ENCODE measurements at regions not wholly inside any gene's neighbourhood (a gene's known extent, or its start where the extent isn't known, plus 50 kb on each side); places are given as distances from the start of the nearest gene placed in this dataset.
"Not testable (repeated sequence)": the region's sequence is repeated elsewhere in the genome, so short reads cannot be mapped to it uniquely, and the experiment has no call there.

- DNase-seq = no peak
These were observed 70.6 kb downstream of the RSL24D1 start for GRCh38 chr15:55126111-55126510.

- no peak for DNase-seq
These were observed 72.1 kb downstream of the RSL24D1 start for GRCh38 chr15:55124616-55125015.

DNA sequence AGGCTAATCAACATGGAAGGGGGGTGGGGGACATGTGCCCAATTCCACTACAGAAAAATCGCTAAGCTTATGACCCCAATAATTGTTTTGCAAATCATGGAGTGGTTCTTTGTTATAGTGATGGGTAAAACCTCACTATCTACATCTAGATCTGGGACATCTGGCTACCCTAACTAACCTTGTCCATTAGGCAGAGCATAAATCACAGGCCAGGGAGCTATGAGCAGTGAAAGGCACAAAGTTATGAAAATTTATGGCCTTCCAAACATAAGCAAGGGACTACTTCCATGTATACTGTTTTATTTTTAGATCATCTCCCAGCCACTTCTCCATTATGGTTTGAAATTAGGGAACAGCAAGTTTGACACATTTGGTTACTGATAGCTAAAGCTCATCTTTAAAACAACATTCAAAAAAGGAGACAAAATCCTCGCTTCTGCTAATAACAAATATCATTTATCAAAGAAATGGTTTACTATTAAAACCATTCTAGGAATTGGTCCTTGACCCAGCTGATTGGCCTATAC, 78.3 kb downstream of the RSL24D1 start:
- no peak for DNase-seq

DNA sequence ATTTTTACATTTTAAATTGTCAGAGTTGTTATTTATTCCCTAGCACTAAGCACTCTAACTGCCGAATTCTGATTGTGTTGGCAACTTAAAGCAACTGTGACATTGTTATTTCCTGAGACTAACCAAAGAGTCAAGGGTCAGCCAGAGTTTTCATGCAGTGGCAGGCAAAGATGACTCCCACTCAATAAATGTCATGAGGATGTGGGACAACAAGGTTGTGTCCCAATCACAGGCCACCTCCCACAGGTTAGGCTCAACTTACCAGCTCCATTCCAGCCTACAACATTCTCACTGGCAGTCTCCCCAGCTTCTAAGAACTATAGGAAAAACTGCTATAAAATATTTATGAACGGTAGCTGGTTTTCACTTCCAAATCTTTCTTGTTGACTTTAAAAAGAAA, 80.1 kb downstream of the RSL24D1 start:
- DNase-seq = no peak

DNA sequence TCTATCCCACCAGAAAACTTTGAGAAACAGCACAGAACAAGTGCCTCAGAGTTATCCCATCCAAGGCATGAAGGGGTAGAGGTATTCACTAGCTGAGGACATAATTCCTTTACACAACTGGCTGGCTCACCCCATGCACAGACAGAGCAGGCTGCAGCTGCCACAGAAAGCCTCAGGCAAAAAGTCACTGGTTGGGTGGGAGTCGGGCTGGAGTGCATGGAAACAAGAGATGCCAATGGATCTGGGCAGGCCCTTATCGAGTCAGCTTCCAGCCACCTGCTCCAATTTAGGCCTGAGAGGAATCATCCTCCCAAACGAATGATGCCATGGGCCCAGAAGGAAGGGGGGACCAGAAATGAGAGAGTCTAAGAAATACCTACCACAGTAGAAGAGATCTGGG, 83.0 kb downstream of the RSL24D1 start:
- no peak for DNase-seq

GRCh38 chr15:55112706-55113105, 84.0 kb downstream of the RSL24D1 start:
- no peak for DNase-seq

DNA sequence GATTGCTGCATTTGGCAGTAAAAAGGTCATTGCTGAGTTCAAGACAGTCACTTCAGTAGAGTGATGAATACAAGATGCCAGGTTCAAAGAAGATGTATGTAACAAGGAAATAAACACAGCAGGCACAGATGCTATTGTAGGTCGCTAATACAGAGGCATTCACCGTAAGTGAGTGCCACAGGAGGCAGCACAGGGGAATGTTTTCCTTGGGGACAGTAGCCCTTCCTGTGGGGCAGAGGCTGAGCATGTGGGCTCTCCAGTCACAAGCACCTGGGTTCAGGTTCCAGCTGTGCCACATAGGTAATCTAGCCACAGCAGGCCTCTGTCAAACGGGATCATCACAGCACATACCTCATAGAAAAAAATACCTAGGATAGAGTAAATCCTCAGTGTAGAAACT, 86.3 kb downstream of the RSL24D1 start:
- DNase-seq = no peak

DNA sequence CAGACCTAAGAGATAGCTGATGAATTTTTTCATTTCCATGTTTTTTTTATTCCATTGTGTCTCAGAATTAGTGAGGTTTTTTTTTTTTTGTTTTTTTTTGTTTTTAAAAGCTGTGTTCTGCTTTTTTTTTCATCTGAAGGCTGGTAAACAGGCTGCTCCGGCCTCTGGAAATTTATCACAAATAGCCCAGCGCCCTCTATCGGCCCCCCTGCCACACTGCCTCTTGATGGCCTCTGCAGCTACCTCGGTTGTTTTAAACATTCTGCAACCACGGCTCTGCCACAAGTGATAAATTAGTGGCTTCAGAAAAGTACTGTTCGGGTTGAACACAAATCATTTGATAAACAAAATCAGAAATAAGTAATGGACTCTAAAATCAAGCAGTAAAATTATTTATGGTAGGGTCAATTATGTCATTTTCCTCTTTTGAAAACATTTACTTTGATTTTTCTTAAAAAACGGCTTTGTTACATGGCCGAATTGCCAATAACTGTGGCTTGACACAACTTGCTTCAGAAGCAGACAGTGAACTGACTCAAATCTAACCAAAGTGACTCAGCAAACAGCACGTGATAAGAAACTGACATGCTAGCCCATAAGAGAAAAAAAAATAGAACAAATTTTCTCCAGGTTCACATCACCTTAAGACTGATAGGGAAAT, 87.8 kb downstream of the RSL24D1 start:
- DNase-seq = peak; percentile 6

GRCh38 chr15:55108448-55108847, 88.3 kb downstream of the RSL24D1 start:
- DNase-seq = no peak

- no peak for DNase-seq
These were observed 90.6 kb downstream of the RSL24D1 start for GRCh38 chr15:55106155-55106554.

- no peak for DNase-seq
These were observed 102.6 kb downstream of the RSL24D1 start for GRCh38 chr15:55094136-55094535.

- no peak for DNase-seq
These were observed 108.5 kb downstream of the RSL24D1 start for GRCh38 chr15:55088207-55088606.

DNA sequence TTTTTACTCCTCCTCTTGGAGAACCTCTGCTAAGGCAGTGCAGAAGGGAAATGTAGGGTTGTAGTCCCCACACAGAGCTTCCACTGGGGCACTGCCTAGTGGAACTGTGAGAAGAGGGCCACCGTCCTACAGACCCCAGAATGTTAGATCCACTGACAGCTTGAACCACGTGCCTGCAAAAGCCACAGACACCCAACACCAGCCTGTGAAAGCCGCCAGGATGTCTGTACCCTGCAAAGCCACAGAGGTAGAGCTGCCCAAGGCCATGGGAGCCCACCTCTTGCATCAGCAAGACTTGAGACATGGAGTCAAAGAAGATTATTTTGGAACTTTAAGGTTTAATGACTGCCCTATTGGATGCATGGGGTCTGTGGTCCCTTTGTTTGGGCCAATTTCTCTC, 112.1 kb downstream of the RSL24D1 start:
- DNase-seq = no peak

- DNase-seq = no peak
These were observed 112.5 kb downstream of the RSL24D1 start for GRCh38 chr15:55084216-55084615.

DNA sequence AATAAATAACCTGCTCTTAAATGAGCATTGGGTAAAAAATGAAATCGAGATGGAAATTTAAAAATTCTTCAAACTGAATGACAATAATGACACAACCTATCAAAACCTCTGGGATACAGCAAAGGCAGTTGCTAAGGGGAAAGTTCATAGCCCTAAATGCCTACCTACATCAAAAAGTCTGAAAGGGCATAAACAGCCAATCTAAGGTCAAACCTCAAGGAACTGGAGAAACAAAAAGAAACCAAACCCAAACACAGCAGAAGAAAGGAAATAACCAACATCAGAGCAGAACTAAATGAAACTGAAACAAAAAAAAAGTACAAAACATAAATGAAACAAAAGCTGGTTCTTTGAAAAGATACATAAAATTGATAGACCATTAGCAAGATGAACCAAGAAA, 119.7 kb downstream of the RSL24D1 start:
- DNase-seq = not testable (repeated sequence)

DNA sequence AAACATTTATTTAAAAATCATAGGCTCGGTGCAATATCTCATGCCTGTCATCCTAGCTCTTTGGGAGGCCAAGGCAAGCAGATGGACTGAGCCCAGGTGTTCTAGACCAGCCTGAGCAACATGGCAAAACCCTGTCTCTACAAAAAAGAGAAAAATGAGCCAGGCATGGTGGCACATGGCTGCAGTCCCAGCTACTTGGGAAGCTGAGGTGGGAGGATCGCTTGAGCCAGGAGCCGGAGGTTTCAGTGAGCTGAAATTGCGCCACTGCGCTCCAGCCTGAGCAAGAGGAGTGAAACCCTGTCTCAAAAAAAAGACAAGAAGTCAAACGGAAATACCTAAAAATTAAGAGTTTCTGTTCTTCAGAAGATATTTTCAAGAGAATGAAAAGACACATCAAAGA, 122.3 kb downstream of the RSL24D1 start:
- DNase-seq = no peak

DNA sequence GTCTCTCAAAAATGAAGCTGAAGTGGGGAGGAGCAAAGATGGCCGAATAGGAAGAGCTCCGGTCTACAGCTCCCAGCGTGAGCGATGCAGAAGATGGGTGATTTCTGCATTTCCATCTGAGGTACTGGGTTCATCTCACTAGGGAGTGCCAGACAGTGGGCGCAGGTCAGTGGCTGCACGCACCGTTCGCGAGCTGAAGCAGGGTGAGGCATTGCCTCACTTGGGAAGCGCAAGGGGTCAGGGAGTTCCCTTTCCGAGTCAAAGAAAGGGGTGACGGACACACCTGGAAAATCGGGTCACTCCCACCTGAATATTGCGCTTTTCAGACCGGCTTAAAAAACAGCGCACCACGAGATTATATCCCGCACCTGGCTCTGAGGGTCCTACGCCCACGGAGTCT, 132.8 kb downstream of the RSL24D1 start:
- DNase-seq = not testable (repeated sequence)

DNA sequence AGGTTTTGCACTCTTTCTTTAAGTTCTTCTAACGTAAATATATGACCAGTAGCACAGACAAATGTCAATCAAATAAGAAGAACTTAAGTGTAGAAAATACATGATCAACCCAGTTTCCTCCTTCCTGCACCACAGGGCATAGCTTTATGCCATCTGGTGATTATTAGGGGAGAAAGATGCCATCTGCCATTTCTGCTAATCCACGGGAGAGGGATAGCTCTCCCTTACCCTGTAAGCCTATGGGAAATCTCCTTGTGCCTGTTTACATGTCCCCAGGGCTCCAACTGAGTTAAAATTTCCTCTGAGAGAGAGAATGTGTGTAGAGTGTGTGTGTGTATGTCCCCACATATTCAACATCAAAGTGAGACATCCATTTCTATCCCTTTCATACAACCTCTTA, 135.9 kb downstream of the RSL24D1 start:
- no peak for DNase-seq

- no peak for DNase-seq
These were observed 140.2 kb downstream of the RSL24D1 start for GRCh38 chr15:55056500-55056899.

- DNase-seq = no peak
These were observed 152.6 kb downstream of the RSL24D1 start for GRCh38 chr15:55044162-55044561.

GRCh38 chr15:55037071-55037470, 159.7 kb downstream of the RSL24D1 start:
- no peak for DNase-seq

GRCh38 chr15:55035749-55036148, 161.0 kb downstream of the RSL24D1 start:
- no peak for DNase-seq

DNA sequence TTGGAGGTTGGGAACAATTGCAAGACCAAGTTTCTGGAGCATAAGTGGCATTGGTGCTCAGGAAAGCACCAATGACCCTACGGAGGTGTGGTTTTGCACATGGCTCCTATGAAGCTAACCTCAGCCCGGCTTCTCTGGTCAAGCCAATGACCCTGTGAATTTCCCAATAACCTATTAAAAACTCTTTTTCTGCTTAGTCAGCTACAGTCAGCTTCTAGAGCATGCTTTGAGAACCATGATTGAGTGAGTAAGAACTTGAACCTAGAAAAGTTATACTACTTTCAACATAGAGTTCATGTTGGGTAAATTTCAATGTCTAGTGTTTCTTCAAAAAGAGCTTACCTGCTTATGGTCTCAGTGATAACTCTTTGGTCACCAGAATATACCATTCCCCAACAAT, 163.2 kb downstream of the RSL24D1 start:
- DNase-seq = no peak

GRCh38 chr15:55031727-55032126, 165.0 kb downstream of the RSL24D1 start:
- DNase-seq = no peak

DNA sequence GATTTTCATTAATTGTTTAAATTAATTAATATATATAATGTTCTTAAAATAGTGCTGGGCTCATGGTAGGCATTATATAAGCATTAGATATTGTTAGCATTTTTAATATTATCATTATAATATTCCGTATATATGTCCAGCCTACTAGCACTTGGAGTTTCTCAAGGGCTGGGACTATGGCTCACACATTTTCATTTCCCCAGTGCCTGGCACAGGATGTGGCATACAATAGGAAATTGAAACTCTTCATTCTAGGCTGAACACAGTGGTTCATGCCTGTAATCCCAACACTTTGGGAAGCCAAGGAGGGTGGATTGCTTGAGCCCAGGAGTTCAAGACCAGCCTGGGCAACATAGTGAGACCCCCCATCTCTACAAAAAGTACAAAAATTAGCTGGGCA, 170.4 kb downstream of the RSL24D1 start:
- no peak for DNase-seq

Data from DMS79 treated with DMSO at 0.1 percent for 48 hours (cell line).